GM23248 (cell line): ENCODE measurements at regions not wholly inside any gene's neighbourhood (a gene's known extent, or its start where the extent isn't known, plus 50 kb on each side); places are given as distances from the start of the nearest gene placed in this dataset.
"Not testable (repeated sequence)": the region's sequence is repeated elsewhere in the genome, so short reads cannot be mapped to it uniquely, and the experiment has no call there.

Source experiments
- EZH2 ChIP-seq: fragments of 200-600 bp; sonication (generic); IDR thresholded peaks from 2 replicates; pipeline ENCODE4 v1.6.1; 2018; ENCODE audit warnings: antibody characterized with exemption, mild to moderate bottlenecking; ENCODE audit not compliant: insufficient read depth, poor library complexity, severe bottlenecking
- EZH2phosphoT487 ChIP-seq: fragments of 200-600 bp; sonication (generic); IDR thresholded peaks from 2 replicates; pipeline ENCODE4 v1.6.1; 2018; ENCODE audit warnings: antibody characterized with exemption, moderate library complexity, mild to moderate bottlenecking, low read depth; ENCODE audit not compliant: insufficient read depth

- TF ChIP-seq EZH2, EZH2phosphoT487: not testable (repeated sequence)
Measured at GRCh38 chr18:75960356-75960755, 532.9 kb upstream of the SMIM21 start.
